ENCODE measurements at regions not wholly inside any gene's neighbourhood (a gene's known extent, or its start where the extent isn't known, plus 50 kb on each side); places are given as distances from the start of the nearest gene placed in this dataset.

GRCh38 chr6:159118924-159119323 is 50.3 kb upstream of the FNDC1 start:
- DNase-seq = no peak

GRCh38 chr6:159117563-159117962 is 51.6 kb upstream of the FNDC1 start:
- DNase-seq = no peak

- DNase-seq = no peak
These were observed 52.2 kb upstream of the FNDC1 start for GRCh38 chr6:159117046-159117445.

GRCh38 chr6:159116343-159116742 is 52.9 kb upstream of the FNDC1 start:
- peak; percentile 37 for DNase-seq

GRCh38 chr6:159114569-159114968 is 54.6 kb upstream of the FNDC1 start:
- DNase-seq = no peak

- DNase-seq = no peak
These were observed 56.0 kb upstream of the FNDC1 start for GRCh38 chr6:159113223-159113622.

- DNase-seq = no peak
These were observed 56.5 kb upstream of the FNDC1 start for GRCh38 chr6:159112714-159113113.

GRCh38 chr6:159110748-159111147 is 58.5 kb upstream of the FNDC1 start:
- DNase-seq = peak; percentile 52

GRCh38 chr6:159110013-159110412 is 59.2 kb upstream of the FNDC1 start:
- DNase-seq = peak; percentile 72

- DNase-seq = peak; percentile 58
These were observed 59.8 kb upstream of the FNDC1 start for GRCh38 chr6:159109391-159109790.

- peak; percentile 51 for DNase-seq
These were observed 60.7 kb upstream of the FNDC1 start for GRCh38 chr6:159108426-159108985.

- peak; percentile 83 for DNase-seq
These were observed 61.5 kb upstream of the FNDC1 start for GRCh38 chr6:159107451-159108260.

GRCh38 chr6:159106627-159107241 is 61.9 kb upstream of the TAGAP start:
- DNase-seq = peak; percentile 99

- no peak for DNase-seq
These were observed 60.9 kb upstream of the TAGAP start for GRCh38 chr6:159105716-159106115.

- DNase-seq = peak; percentile 67
These were observed 60.1 kb upstream of the TAGAP start for GRCh38 chr6:159104931-159105330.

- DNase-seq = peak; percentile 91
These were observed 59.6 kb upstream of the TAGAP start for GRCh38 chr6:159104163-159104925.

- DNase-seq = peak; percentile 57
These were observed 58.8 kb upstream of the TAGAP start for GRCh38 chr6:159103396-159104162.

- peak; percentile 53 for DNase-seq
These were observed 57.8 kb upstream of the TAGAP start for GRCh38 chr6:159102373-159103160.

GRCh38 chr6:159101656-159102055 is 56.9 kb upstream of the TAGAP start:
- peak; percentile 52 for DNase-seq

- DNase-seq = peak; percentile 73
These were observed 55.8 kb upstream of the TAGAP start for GRCh38 chr6:159100395-159101182.

GRCh38 chr6:159099961-159100360 is 55.2 kb upstream of the TAGAP start:
- DNase-seq = no peak
